SKM-1 (cell line): ENCODE measurements at regions not wholly inside any gene's neighbourhood (a gene's known extent, or its start where the extent isn't known, plus 50 kb on each side); places are given as distances from the start of the nearest gene placed in this dataset.
"Not testable (repeated sequence)": the region's sequence is repeated elsewhere in the genome, so short reads cannot be mapped to it uniquely, and the experiment has no call there.

ENCODE experiments used
- DNase-seq: peaks from one replicate; lab custom pipeline; 2025; ENCODE audit not compliant: unreplicated experiment; lab: John Stamatoyannopoulos, UW

- no peak for DNase-seq
Measured at GRCh38 chr17:69669441-69670178, 255.1 kb downstream of the MAP2K6 start.

- DNase-seq: no peak
Measured at GRCh38 chr17:69672924-69673323, 258.4 kb downstream of the MAP2K6 start.

GRCh38 chr17:69677130-69677529 lies 262.6 kb downstream of the MAP2K6 start:
- DNase-seq: no peak

GRCh38 chr17:69678206-69678605 lies 263.7 kb downstream of the MAP2K6 start:
- no peak for DNase-seq

GRCh38 chr17:69679829-69680228 lies 265.3 kb downstream of the MAP2K6 start:
- no peak for DNase-seq

GRCh38 chr17:69684251-69684650 lies 269.8 kb downstream of the MAP2K6 start:
- no peak for DNase-seq

- DNase-seq: not testable (repeated sequence)
Measured at GRCh38 chr17:69685150-69685549, 270.7 kb downstream of the MAP2K6 start.

GRCh38 chr17:69690531-69690930 lies 276.0 kb downstream of the MAP2K6 start:
- DNase-seq: no peak

- DNase-seq: no peak
Measured at GRCh38 chr17:69692171-69692570, 277.7 kb downstream of the MAP2K6 start.

GRCh38 chr17:69695646-69696045 lies 281.1 kb downstream of the MAP2K6 start:
- DNase-seq: no peak

GRCh38 chr17:69696650-69697049 lies 282.2 kb downstream of the MAP2K6 start:
- DNase-seq: no peak

- DNase-seq: not testable (repeated sequence)
Measured at GRCh38 chr17:69698352-69698751, 283.9 kb downstream of the MAP2K6 start.

- no peak for DNase-seq
Measured at GRCh38 chr17:69702078-69702477, 287.6 kb downstream of the MAP2K6 start.

GRCh38 chr17:69703751-69704150 lies 289.3 kb downstream of the MAP2K6 start:
- DNase-seq: no peak

GRCh38 chr17:69704935-69705334 lies 290.4 kb downstream of the MAP2K6 start:
- DNase-seq: no peak

- DNase-seq: no peak
Measured at GRCh38 chr17:69706127-69706526, 291.6 kb downstream of the MAP2K6 start.

GRCh38 chr17:69709441-69709840 lies 294.9 kb downstream of the MAP2K6 start:
- no peak for DNase-seq

GRCh38 chr17:69710926-69711325 lies 296.4 kb downstream of the MAP2K6 start:
- DNase-seq: no peak

GRCh38 chr17:69711541-69711940 lies 297.0 kb downstream of the MAP2K6 start:
- DNase-seq: no peak

GRCh38 chr17:69712801-69713311 lies 298.4 kb downstream of the MAP2K6 start:
- DNase-seq: no peak

- DNase-seq: no peak
Measured at GRCh38 chr17:69713815-69714214, 299.3 kb downstream of the MAP2K6 start.

GRCh38 chr17:69714669-69715068 lies 300.2 kb downstream of the MAP2K6 start:
- DNase-seq: no peak

GRCh38 chr17:69715656-69716055 lies 301.2 kb downstream of the MAP2K6 start:
- no peak for DNase-seq
